AG10803 (cell line): ENCODE measurements at regions not wholly inside any gene's neighbourhood (a gene's known extent, or its start where the extent isn't known, plus 50 kb on each side); places are given as distances from the start of the nearest gene placed in this dataset.

ENCODE experiments used
- DNase-seq: peaks from one replicate; pipeline ENCODE4 v3.0.0; 2010; ENCODE audit warnings: low read depth
- H3K4me3 ChIP-seq: 2 replicates; pipeline ENCODE4 v1.5.1; 2011; ENCODE audit warnings: mild to moderate bottlenecking, low read length, control low read depth
- TF ChIP-seq, protein P1 (sequence below): conservative IDR thresholded peaks from 2 replicates; pipeline ENCODE4 v1.5.1; 2011; ENCODE audit warnings: mild to moderate bottlenecking, low read length, control low read depth, inconsistent platforms

- H3K4me3 ChIP-seq = no peak overlapping the region
- TF ChIP-seq, protein P1, sequence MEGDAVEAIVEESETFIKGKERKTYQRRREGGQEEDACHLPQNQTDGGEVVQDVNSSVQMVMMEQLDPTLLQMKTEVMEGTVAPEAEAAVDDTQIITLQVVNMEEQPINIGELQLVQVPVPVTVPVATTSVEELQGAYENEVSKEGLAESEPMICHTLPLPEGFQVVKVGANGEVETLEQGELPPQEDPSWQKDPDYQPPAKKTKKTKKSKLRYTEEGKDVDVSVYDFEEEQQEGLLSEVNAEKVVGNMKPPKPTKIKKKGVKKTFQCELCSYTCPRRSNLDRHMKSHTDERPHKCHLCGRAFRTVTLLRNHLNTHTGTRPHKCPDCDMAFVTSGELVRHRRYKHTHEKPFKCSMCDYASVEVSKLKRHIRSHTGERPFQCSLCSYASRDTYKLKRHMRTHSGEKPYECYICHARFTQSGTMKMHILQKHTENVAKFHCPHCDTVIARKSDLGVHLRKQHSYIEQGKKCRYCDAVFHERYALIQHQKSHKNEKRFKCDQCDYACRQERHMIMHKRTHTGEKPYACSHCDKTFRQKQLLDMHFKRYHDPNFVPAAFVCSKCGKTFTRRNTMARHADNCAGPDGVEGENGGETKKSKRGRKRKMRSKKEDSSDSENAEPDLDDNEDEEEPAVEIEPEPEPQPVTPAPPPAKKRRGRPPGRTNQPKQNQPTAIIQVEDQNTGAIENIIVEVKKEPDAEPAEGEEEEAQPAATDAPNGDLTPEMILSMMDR = no peak
- DNase-seq = no peak
These were observed 176.8 kb upstream of the COL3A1 start for GRCh38 chr2:188797371-188797770.

GRCh38 chr2:188798159-188798558, 176.0 kb upstream of the COL3A1 start:
- peak; percentile 90 for DNase-seq
- no peak overlapping the region for H3K4me3 ChIP-seq
- TF ChIP-seq, protein P1 = no peak

DNA sequence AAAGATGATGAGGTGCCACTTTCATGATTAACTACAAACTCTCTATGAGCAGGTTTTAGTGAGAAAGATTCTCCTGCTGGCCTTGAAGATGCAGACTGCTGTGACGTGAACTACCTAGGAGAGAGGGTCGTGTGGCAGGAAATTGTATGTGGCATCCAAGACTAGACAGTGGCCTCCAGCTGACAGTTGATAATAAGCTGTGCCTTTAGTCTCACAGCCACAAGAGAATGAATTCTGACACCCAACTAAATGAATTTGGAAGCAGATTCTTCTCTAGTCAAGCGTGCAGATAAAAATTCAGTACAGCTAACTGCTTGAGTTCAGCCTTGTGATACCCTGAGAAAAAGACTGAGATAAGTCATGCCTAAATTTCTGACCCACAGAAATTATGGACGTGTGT, 169.0 kb upstream of the COL3A1 start:
- TF ChIP-seq, protein P1 = no peak
- no peak for DNase-seq
- no peak overlapping the region for H3K4me3 ChIP-seq

DNA sequence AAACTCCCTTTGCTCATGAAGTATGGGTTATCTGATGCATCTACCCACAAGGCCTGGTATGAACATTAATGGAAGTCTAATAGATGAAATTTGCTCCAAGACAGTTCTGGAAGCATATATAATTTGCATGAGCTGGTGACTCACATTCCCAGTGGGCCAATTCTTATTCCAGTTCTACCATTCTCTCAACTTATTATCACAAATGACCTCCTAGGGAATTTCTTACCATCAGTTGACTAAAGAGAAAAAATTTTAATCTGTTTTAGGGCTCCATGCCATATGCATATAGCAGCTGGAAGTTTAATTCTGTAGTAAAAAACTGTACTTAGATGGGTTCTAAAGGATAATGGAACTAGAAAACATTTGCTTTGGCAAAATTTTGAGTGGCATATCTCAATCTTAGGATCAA, 165.2 kb upstream of the COL3A1 start:
- H3K4me3 ChIP-seq = no peak overlapping the region
- TF ChIP-seq, protein P1 = no peak
- DNase-seq = peak; percentile 85

DNA sequence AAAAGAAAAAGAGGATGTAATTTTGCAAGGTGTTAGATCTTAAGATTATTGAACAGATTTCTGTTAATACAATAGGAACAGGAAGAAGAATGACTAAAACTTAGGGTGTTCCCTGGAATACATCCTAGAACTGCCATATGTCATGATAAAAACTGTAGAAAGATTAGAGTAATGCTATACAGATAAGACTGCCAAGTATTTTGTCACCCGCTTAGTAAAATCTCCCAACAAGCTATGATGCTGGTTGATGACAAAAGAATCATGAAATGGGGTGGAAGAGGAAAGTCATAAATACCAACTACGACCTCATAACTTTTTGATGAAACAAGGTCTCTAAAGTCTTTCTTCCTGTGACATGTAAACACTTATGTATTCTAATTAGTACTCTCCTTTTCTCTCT, 163.6 kb upstream of the COL3A1 start:
- DNase-seq = peak; percentile 20
- H3K4me3 ChIP-seq = no peak overlapping the region
- TF ChIP-seq, protein P1 = no peak

DNA sequence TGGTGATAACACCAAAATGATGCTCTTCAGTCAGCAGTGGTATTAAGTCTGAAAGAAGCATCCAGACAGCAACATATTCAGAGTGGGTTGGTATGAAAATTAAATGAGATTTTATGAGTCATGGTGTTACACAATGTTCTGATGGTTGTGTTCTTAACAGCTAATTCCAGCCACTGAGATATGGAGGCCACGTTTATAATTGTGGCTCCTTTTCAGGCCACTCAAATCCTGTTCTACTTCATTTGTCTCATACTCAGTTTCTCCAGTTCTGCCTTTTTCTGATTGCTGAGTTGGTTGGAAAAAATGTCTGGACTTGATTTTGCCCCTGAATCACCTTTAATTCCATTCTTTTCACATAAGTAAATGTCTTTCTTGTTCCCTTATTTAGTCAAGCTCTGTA, 162.7 kb upstream of the COL3A1 start:
- TF ChIP-seq, protein P1 = no peak
- peak; percentile 76 for DNase-seq
- no peak overlapping the region for H3K4me3 ChIP-seq

GRCh38 chr2:188813315-188813714, 160.9 kb upstream of the COL3A1 start:
- DNase-seq = peak; percentile 72
- TF ChIP-seq, protein P1 = no peak
- H3K4me3 ChIP-seq = no peak overlapping the region
